Endothelial cell of umbilical vein (primary cell): ENCODE measurements at regions not wholly inside any gene's neighbourhood (a gene's known extent, or its start where the extent isn't known, plus 50 kb on each side); places are given as distances from the start of the nearest gene placed in this dataset.

Experiments used
- BruUV-seq: library from RNA; stranded (reverse); fragments of 400-500 nt; replicated peaks from 2 replicates; lab custom pipeline; 2021; lab: Mats Ljungman, UMichigan
- CTCF ChIA-PET: fragments of 300-600, 350-600 bp; sonication (Branson Sonifier 250); formaldehyde crosslinking; loops from one replicate; lab custom pipeline; 2021; ENCODE audit warnings: antibody characterized with exemption, inconsistent platforms; lab: Charles Lee
- POLR2A ChIA-PET: fragments of 300-600, 350-600 bp; sonication (Branson Sonifier 250); formaldehyde crosslinking; loops from one replicate; lab custom pipeline; 2021; ENCODE audit warnings: antibody characterized with exemption, inconsistent platforms; lab: Charles Lee
- DNase-seq: peaks from one replicate; pipeline ENCODE4 v3.0.0-alpha.2; 2011; ENCODE audit warnings: low read depth, low spot score
- FAIRE-seq: peaks from 2 replicates; lab custom pipeline; 2011; peaks lifted over from hg19 to GRCh38; lab: Jason Lieb, UNC
- H2AFZ ChIP-seq: 2 replicates; pipeline ENCODE4 v1.6.0; 2012; ENCODE audit warnings: low read depth, low read length, control low read depth, inconsistent platforms
- H3K27ac ChIP-seq: 2 replicates; pipeline ENCODE4 v1.5.1; 2011; ENCODE audit warnings: low read depth, mild to moderate bottlenecking, control low read depth, low read length, moderate library complexity; ENCODE audit not compliant: insufficient read depth
- H3K27me3 ChIP-seq, 2 experiments: 2 replicates each; pipeline versions ENCODE4 v1.6.0 to v1.6.1; 2011; ENCODE audit warnings: low read length in 2 of 2, mixed read lengths in 1 of 2; ENCODE audit not compliant: control insufficient read depth in 2 of 2, insufficient read depth in 2 of 2
- H3K36me3 ChIP-seq, 2 experiments: 2 replicates in 1 of 2; 3 replicates in 1 of 2; pipeline ENCODE4 v1.5.1; 2011; ENCODE audit warnings: low read length in 2 of 2, mild to moderate bottlenecking in 1 of 2, moderate library complexity in 1 of 2; ENCODE audit not compliant: control insufficient read depth in 2 of 2, insufficient read depth in 2 of 2; ENCODE audit errors: extremely low read depth in 1 of 2
- H3K4me1 ChIP-seq: 3 replicates; pipeline ENCODE4 v1.5.1; 2011; ENCODE audit warnings: mild to moderate bottlenecking, low read length; ENCODE audit not compliant: control insufficient read depth, insufficient read depth; ENCODE audit errors: extremely low read depth
- H3K4me2 ChIP-seq: 2 replicates; pipeline ENCODE4 v1.6.1; 2011; ENCODE audit warnings: low read length, control low read depth, mixed read lengths; ENCODE audit not compliant: insufficient read depth
- H3K4me3 ChIP-seq, 3 experiments: fragments of 200-600 bp in 1 of 3; sonication (generic), shearing (Covaris generic) in 1 of 3; replicated peaks in 1 of 3; 2 replicates each; pipeline ENCODE4 v1.5.1; 2011 to 2016; ENCODE audit warnings: control low read depth in 3 of 3, low read length in 3 of 3, mild to moderate bottlenecking in 2 of 3, inconsistent platforms in 1 of 3, low read depth in 1 of 3, moderate library complexity in 1 of 3; ENCODE audit not compliant: insufficient read depth in 1 of 3
- H3K79me2 ChIP-seq: 2 replicates; pipeline ENCODE4 v1.6.0; 2012; ENCODE audit warnings: low read length, inconsistent platforms; ENCODE audit not compliant: control insufficient read depth, insufficient read depth
- H3K9ac ChIP-seq: replicated peaks from 2 replicates; pipeline ENCODE3; 2011; ENCODE audit warnings: low read length, control low read depth; ENCODE audit not compliant: insufficient read depth; ENCODE audit errors: extremely low read depth
- H3K9me1 ChIP-seq: replicated peaks from 3 replicates; pipeline ENCODE4 v1.6.0; 2011; ENCODE audit warnings: mild to moderate bottlenecking, low read length; ENCODE audit not compliant: control insufficient read depth, insufficient read depth; ENCODE audit errors: extremely low read depth
- H3K9me3 ChIP-seq: replicated peaks from 2 replicates; pipeline ENCODE4 v1.5.1; 2012; ENCODE audit warnings: low read length, inconsistent platforms; ENCODE audit not compliant: control insufficient read depth, insufficient read depth
- H4K20me1 ChIP-seq: replicated peaks from 2 replicates; pipeline ENCODE3; 2011; ENCODE audit warnings: mild to moderate bottlenecking, low read length; ENCODE audit not compliant: control insufficient read depth, insufficient read depth; ENCODE audit errors: extremely low read depth
- EZH2 ChIP-seq: IDR thresholded peaks from 2 replicates; pipeline ENCODE4 v1.6.1; 2012; ENCODE audit warnings: borderline replicate concordance, low read depth, mild to moderate bottlenecking, moderate library complexity, low read length, inconsistent platforms; ENCODE audit not compliant: severe bottlenecking
- FOS ChIP-seq: IDR thresholded peaks from 2 replicates; pipeline ENCODE4 v1.6.1; 2011; ENCODE audit warnings: mild to moderate bottlenecking, low read length, moderate library complexity, borderline replicate concordance; ENCODE audit not compliant: insufficient read depth
- GATA2 ChIP-seq: IDR thresholded peaks from 2 replicates; pipeline ENCODE4 v1.7.0; 2011; ENCODE audit warnings: low read depth, mild to moderate bottlenecking, moderate library complexity, mixed read lengths, low read length; ENCODE audit not compliant: insufficient read length, insufficient read depth
- JUN ChIP-seq: IDR thresholded peaks from 2 replicates; pipeline ENCODE4 v1.6.1; 2011; ENCODE audit warnings: borderline replicate concordance, low read depth; ENCODE audit not compliant: insufficient read length, insufficient read depth
- MYC ChIP-seq: IDR thresholded peaks from one replicate; pipeline ENCODE4 v1.6.1; 2011; ENCODE audit warnings: mild to moderate bottlenecking, low read depth, low read length
- POLR2A ChIP-seq: IDR thresholded peaks from 2 replicates; pipeline ENCODE4 v1.6.1; 2012; ENCODE audit warnings: low read depth, mild to moderate bottlenecking, control low read depth, low read length
- POLR2AphosphoS5 ChIP-seq: IDR thresholded peaks from 2 replicates; pipeline ENCODE4 v1.6.1; 2012; ENCODE audit warnings: low read depth, mild to moderate bottlenecking, control low read depth, low read length, moderate library complexity; ENCODE audit not compliant: insufficient read depth
- dilution Hi-C: fragments of 300-500 bp; cut with MboI; formaldehyde crosslinking; loops from one replicate; pipeline ENCODE4 v1.15.0; 2019; ENCODE audit warnings: low sequenced_read_pairs; ENCODE audit not compliant: extremely low pct_ligation_motif_present
- intact Hi-C: fragments of 100-400 bp; cut with micrococcal nuclease; formaldehyde crosslinking; loops from one replicate; pipeline ENCODE4 v1.10.0; 2022
- TF ChIP-seq, protein P1 (sequence below), 2 donors: IDR thresholded peaks; 1 replicate in 1 of 2; 2 replicates in 1 of 2; pipeline ENCODE4 v1.5.1; 2011; ENCODE audit warnings: low read length in 2 of 2, mild to moderate bottlenecking in 2 of 2, moderate library complexity in 2 of 2, control low read depth in 1 of 2, inconsistent platforms in 1 of 2, low read depth in 1 of 2; ENCODE audit not compliant: insufficient read depth in 1 of 2; ENCODE audit errors: extremely low read depth in 1 of 2
- TF ChIP-seq, protein P2 (sequence below): IDR thresholded peaks from 2 replicates; pipeline ENCODE4 v1.6.1; 2011; ENCODE audit not compliant: insufficient read depth, insufficient read length

DNA sequence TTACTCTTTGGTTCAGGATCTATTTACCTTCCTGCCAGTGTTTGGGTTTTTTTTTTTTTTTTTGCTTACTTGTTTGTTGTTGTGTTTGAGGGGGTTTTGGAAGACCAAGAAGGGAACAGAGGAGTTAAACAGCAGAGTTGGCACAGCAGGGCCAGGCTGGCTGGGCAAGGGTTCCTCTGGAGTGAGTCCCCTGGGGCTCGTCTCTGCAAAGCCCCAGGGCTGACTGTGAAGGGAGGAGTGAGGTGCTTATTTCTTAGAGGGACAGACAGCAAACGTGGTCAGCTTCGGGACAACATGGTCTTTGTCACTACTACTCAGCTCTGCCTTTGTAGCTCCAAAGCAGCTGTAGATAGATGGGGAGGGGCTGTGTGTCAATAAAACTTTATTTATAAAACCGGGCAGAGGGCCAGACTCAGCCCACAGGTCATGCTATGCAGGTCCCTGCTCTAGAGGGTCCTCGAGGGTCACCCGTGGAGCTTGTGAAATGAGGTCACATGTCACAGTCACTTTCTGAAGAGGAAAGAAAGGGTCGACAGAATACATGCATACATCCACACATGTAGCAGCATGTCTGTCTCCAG is 1404.7 kb downstream of the BRD1 start:
- Histone ChIP-seq H2AFZ (no peak overlapping the region), H3K9me3 (peaks cover 17% of the 10 kb centered on the region)

DNA sequence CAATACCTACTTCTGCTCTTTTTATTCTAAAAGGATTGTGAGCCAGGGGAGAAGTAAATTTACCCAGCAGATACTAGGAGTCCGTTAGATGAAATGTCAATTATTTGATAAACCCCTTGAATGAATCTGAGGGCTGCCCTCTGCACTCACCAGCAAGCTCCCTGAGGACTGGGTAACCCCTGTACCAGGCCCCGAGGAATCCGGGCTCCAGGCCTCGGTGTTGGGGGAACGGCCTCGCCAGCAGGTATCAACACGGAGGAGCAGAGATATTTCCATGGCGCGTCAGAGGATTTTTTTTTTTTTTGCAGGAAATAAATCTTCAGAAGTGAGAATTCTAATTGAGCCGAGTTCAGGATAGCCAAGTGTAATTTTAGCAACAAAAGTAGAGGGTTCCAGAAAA is 1408.8 kb downstream of the BRD1 start:
- no peak for TF ChIP-seq POLR2A
- TF ChIP-seq EZH2 = no peak
- no peak for TF ChIP-seq POLR2AphosphoS5
- no peak for TF ChIP-seq JUN
- no peak for TF ChIP-seq FOS
- TF ChIP-seq, protein P1, sequence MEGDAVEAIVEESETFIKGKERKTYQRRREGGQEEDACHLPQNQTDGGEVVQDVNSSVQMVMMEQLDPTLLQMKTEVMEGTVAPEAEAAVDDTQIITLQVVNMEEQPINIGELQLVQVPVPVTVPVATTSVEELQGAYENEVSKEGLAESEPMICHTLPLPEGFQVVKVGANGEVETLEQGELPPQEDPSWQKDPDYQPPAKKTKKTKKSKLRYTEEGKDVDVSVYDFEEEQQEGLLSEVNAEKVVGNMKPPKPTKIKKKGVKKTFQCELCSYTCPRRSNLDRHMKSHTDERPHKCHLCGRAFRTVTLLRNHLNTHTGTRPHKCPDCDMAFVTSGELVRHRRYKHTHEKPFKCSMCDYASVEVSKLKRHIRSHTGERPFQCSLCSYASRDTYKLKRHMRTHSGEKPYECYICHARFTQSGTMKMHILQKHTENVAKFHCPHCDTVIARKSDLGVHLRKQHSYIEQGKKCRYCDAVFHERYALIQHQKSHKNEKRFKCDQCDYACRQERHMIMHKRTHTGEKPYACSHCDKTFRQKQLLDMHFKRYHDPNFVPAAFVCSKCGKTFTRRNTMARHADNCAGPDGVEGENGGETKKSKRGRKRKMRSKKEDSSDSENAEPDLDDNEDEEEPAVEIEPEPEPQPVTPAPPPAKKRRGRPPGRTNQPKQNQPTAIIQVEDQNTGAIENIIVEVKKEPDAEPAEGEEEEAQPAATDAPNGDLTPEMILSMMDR (IDR thresholded peaks at IDR 0.05; ENCODE audit: extremely low read depth in 1 of 2, insufficient read depth in 1 of 2, low read depth in 1 of 2, low read length in 2 of 2) = no peak
- TF ChIP-seq, protein P2, sequence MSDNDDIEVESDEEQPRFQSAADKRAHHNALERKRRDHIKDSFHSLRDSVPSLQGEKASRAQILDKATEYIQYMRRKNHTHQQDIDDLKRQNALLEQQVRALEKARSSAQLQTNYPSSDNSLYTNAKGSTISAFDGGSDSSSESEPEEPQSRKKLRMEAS = no peak
- TF ChIP-seq GATA2 = no peak
- no peak for TF ChIP-seq MYC
- H3K4me1 ChIP-seq = no peaks in the 10 kb centered on the region
- H2AFZ ChIP-seq = no peak overlapping the region
- no peaks in the 10 kb centered on the region for H3K79me2 ChIP-seq
- FAIRE-seq (no peak), DNase-seq (no peak)
- H3K36me3 ChIP-seq = no peaks in the 10 kb centered on the region
- no peak overlapping the region for H3K4me2 ChIP-seq
- no TSS peak for BruUV-seq
- intact Hi-C loops (no loop called here), dilution Hi-C loops (no loop called here)
- CTCF ChIA-PET = no interaction called here
- H3K4me3 ChIP-seq = no peak overlapping the region
- POLR2A ChIA-PET = no interaction called here
- no peak overlapping the region for H3K27ac ChIP-seq
- H3K9me1 ChIP-seq = no peaks in the 10 kb centered on the region
- no peaks in the 10 kb centered on the region for H3K27me3 ChIP-seq
- no peak overlapping the region for H3K9ac ChIP-seq
- H4K20me1 ChIP-seq = no peaks in the 10 kb centered on the region
- peaks cover 14% of the 10 kb centered on the region for H3K9me3 ChIP-seq

More for the DNA sequence above, 1404.7 kb downstream of the BRD1 start:
- BruUV-seq = no TSS peak
- dilution Hi-C loops (no loop called here), intact Hi-C loops (no loop called here)
- Histone ChIP-seq H3K79me2 (no peaks in the 10 kb centered on the region), H4K20me1 (no peaks in the 10 kb centered on the region), H3K27me3 (no peaks in the 10 kb centered on the region), H3K4me2 (no peak overlapping the region), H3K9me1 (no peaks in the 10 kb centered on the region), H3K4me3 (no peak overlapping the region), H3K36me3 (no peaks in the 10 kb centered on the region), H3K9ac (no peak overlapping the region), H3K27ac (no peak overlapping the region), H3K4me1 (no peaks in the 10 kb centered on the region)
- FAIRE-seq (no peak), DNase-seq (no peak)
- ChIA-PET POLR2A (no interaction called here), CTCF (no interaction called here)
- TF ChIP-seq MYC = no peak
- TF ChIP-seq EZH2 = no peak
- TF ChIP-seq POLR2AphosphoS5 = no peak
- TF ChIP-seq POLR2A = no peak
- TF ChIP-seq, protein P1 (IDR thresholded peaks at IDR 0.05; ENCODE audit: extremely low read depth in 1 of 2, insufficient read depth in 1 of 2, low read depth in 1 of 2, low read length in 2 of 2) = no peak
